Progenitor cell of endocrine pancreas (in vitro differentiated cells): ENCODE measurements at regions not wholly inside any gene's neighbourhood (a gene's known extent, or its start where the extent isn't known, plus 50 kb on each side); places are given as distances from the start of the nearest gene placed in this dataset.

ENCODE experiments used
- DNase-seq: peaks from one replicate; pipeline ENCODE4 v3.0.0; 2021; ENCODE audit warnings: low spot score; ENCODE audit not compliant: unreplicated experiment
- H3K27ac Mint-ChIP-seq: 2 replicates; pipeline ENCODE4 v1.8.0; 2021; ENCODE audit warnings: mild to moderate bottlenecking, moderate library complexity, mixed read lengths
- H3K27me3 Mint-ChIP-seq: 2 replicates; pipeline ENCODE4 v1.8.0; 2021; ENCODE audit warnings: mixed read lengths
- H3K36me3 Mint-ChIP-seq: 2 replicates; pipeline ENCODE4 v1.8.0; 2022; ENCODE audit warnings: mixed read lengths; ENCODE audit not compliant: insufficient read depth
- H3K4me1 Mint-ChIP-seq: 2 replicates; pipeline ENCODE4 v1.8.0; 2021; ENCODE audit warnings: low read depth, mixed read lengths
- H3K4me3 Mint-ChIP-seq: 2 replicates; pipeline ENCODE4 v1.8.0; 2021; ENCODE audit warnings: low read depth, mild to moderate bottlenecking, moderate library complexity, mixed read lengths
- H3K9me3 Mint-ChIP-seq: 2 replicates; pipeline ENCODE4 v1.8.0; 2021; ENCODE audit warnings: low read depth, mixed read lengths
- TF ChIP-seq, protein P1 (sequence below): fragments of 200-600 bp; sonication (generic); IDR thresholded peaks from one replicate; pipeline ENCODE4 v1.5.0; 2021; ENCODE audit warnings: antibody characterized with exemption, mild to moderate bottlenecking; ENCODE audit not compliant: unreplicated experiment

DNA sequence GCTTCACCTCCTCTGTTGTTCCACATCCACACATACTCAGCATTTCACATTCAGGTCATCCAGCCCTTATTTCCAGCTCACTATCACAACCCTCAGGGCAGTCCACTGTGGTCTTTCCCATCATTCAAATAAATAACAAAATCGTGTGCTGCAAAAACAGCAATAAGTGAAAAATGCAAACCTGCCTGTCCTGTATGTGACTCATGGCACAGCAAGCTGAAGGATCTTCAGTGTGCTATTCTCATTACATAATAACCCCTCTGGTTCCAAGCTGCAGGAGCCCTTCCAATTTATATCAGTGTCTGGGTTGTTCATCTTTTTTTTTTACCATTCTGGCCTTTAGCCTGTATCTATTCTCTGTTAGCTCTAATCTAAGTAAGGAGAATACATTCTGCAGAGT is 185.3 kb upstream of the UBE2E2 start:
- H3K4me1 Mint-ChIP-seq, result peaks cover 4% of the 10 kb centered on the region
- H3K36me3 Mint-ChIP-seq, result no peaks in the 10 kb centered on the region
- TF ChIP-seq, protein P1, sequence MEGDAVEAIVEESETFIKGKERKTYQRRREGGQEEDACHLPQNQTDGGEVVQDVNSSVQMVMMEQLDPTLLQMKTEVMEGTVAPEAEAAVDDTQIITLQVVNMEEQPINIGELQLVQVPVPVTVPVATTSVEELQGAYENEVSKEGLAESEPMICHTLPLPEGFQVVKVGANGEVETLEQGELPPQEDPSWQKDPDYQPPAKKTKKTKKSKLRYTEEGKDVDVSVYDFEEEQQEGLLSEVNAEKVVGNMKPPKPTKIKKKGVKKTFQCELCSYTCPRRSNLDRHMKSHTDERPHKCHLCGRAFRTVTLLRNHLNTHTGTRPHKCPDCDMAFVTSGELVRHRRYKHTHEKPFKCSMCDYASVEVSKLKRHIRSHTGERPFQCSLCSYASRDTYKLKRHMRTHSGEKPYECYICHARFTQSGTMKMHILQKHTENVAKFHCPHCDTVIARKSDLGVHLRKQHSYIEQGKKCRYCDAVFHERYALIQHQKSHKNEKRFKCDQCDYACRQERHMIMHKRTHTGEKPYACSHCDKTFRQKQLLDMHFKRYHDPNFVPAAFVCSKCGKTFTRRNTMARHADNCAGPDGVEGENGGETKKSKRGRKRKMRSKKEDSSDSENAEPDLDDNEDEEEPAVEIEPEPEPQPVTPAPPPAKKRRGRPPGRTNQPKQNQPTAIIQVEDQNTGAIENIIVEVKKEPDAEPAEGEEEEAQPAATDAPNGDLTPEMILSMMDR, result no peak
- H3K4me3 Mint-ChIP-seq, result no peak overlapping the region
- no peak overlapping the region for H3K27ac Mint-ChIP-seq
- no peak for DNase-seq
- H3K9me3 Mint-ChIP-seq, result no peaks in the 10 kb centered on the region
- H3K27me3 Mint-ChIP-seq, result no peaks in the 10 kb centered on the region

DNA sequence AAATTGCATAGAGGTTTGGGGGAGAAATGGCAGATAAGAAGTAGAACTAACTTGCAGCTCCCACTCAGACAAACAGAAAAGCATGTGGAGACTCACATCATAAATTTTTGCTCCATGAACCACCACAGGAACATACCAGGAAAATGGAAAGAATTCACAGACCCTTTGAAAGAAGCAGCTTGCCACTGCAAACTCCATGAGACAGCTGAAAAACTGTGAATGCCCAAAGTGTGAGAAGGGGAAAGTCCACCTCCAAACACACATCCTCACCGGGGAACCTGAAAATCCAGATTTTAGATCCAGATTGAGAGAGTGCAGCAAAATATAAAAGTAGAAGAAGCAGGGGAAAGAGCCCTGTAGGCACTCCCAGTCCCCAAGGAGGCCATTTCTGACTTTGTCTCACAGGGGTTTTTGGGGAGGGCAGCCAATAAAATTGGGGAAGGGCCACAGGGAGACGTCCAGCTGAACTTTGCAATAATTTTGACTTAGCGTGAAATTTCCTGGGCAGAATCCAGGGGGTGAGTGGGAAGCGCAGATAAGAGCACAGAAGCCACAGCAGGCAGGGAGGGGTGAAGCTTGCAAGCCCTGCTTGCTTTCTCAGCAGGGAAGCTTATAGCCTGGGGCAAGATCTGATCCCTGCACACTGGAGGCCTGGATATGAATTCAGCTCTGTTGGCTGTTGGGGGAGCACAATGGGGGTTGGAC is 183.4 kb upstream of the UBE2E2 start:
- peaks cover 14% of the 10 kb centered on the region for H3K9me3 Mint-ChIP-seq
- H3K27me3 Mint-ChIP-seq, result no peaks in the 10 kb centered on the region
- no peak for DNase-seq
- H3K4me1 Mint-ChIP-seq, result peaks cover 4% of the 10 kb centered on the region
- H3K36me3 Mint-ChIP-seq, result no peaks in the 10 kb centered on the region
- H3K27ac Mint-ChIP-seq, result no peak overlapping the region
- TF ChIP-seq, protein P1, result no peak
- no peak overlapping the region for H3K4me3 Mint-ChIP-seq

DNA sequence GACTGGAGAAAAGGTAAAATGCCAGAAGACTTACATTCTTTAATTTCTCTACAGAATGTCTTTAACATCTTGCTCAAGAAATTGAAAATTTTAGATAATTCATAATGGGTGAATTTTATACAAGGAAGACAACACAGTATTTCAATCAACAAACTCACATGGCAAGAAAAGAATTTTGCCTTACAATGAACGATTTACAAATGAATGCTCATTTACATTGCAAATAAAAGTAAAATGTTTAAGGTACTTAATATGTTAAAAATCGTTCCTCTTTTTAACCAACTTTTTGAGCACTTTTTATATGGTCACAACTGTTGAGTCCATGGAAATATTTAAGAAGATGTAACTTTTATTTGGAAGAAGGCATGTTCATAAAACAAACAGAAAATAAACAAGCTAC is 174.8 kb upstream of the UBE2E2 start:
- H3K9me3 Mint-ChIP-seq, result peaks cover 34% of the 10 kb centered on the region
- TF ChIP-seq, protein P1, result no peak
- peaks cover 1% of the 10 kb centered on the region for H3K36me3 Mint-ChIP-seq
- no peaks in the 10 kb centered on the region for H3K4me1 Mint-ChIP-seq
- no peaks in the 10 kb centered on the region for H3K27me3 Mint-ChIP-seq
- no peak overlapping the region for H3K27ac Mint-ChIP-seq
- no peak overlapping the region for H3K4me3 Mint-ChIP-seq
- DNase-seq, result no peak

DNA sequence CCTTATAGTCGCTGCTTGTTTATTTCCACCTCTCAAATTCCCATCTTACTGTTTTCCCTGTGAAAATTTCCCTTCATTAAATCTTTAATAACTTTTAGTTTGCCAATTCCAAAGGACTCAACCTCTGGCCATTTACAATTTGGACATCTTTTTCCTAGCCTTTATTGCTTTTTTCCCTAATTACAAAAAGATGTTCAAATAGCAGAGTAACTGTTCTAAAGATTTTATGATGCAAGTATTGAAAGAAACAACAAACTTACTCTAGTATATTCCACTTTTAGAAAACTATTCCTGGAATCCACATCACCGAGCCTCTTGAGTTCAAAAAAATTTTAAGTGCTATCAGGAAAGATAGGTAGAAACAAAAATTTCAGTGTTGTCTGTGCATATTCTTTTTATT is 174.1 kb upstream of the UBE2E2 start:
- peaks cover 28% of the 10 kb centered on the region for H3K9me3 Mint-ChIP-seq
- H3K4me3 Mint-ChIP-seq, result no peak overlapping the region
- TF ChIP-seq, protein P1, result no peak
- no peak for DNase-seq
- H3K27me3 Mint-ChIP-seq, result no peaks in the 10 kb centered on the region
- H3K36me3 Mint-ChIP-seq, result peaks cover 1% of the 10 kb centered on the region
- no peak overlapping the region for H3K27ac Mint-ChIP-seq
- H3K4me1 Mint-ChIP-seq, result no peaks in the 10 kb centered on the region

DNA sequence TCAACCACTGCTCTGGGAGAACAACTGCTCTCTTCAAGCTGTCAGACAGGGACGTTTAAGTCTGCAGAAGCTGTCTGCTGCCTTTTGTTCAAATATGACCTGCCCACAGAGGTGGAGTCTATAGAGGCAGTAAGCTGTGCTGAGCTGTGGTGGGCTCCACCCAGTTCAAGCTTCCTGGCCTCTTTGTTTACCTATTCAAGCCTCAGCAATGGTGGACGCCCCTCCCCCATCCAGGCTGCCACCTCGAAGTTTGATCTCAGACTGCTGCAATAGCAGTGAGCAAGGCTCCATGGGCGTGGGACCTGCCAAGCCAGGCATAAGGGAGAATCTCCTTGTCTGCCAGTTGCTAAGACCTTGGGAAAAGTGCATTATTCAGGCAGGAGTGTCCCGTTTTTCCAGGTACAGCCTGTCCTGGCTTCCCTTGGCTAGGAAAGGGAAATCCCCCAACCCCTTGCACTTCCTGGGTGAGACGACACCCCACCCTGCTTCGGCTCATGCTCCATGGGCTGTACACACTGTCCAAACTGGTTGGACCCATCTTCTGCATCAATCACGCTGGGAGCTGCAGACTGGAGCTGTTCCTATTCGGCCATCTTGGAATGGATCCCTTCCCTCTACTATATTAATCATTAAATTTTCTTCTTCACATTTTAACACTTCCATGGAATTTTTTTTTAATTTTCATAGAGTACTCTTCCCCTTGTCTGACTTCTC is 167.0 kb upstream of the UBE2E2 start:
- Mint-ChIP-seq H3K27ac (no peak overlapping the region), H3K4me1 (peaks cover 6% of the 10 kb centered on the region), H3K4me3 (no peak overlapping the region), H3K36me3 (peaks cover 1% of the 10 kb centered on the region), H3K9me3 (peaks cover 15% of the 10 kb centered on the region), H3K27me3 (no peaks in the 10 kb centered on the region)
- TF ChIP-seq, protein P1, result no peak
- no peak for DNase-seq
